ENCODE measurements at regions not wholly inside any gene's neighbourhood (a gene's known extent, or its start where the extent isn't known, plus 50 kb on each side); places are given as distances from the start of the nearest gene placed in this dataset.

DNA sequence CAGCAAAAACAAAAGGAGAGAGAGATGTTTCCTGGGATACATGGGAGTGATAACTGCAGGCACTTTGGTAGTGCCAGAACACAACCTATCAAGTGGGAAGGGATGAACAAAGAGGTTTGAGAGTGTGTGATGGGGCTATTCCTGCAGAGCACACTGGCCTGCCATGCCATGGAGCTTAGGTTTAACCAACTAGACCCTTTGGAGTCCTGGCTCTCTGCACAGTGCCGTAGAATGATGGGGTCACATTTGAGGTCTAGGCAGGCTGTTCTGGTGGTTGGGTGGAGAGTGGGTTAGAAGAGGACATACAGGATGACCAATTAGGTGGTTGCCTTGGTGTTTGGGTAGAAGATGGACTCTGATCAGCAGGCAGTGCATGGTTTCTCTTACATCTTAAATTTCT lies 101.9 kb upstream of the HABP2 start:
- H3K27ac Mint-ChIP-seq (ENCODE audit: low read depth) = no peak overlapping the region
- H3K27me3 Mint-ChIP-seq = peaks cover 69% of the 10 kb centered on the region
- H3K4me1 Mint-ChIP-seq = no peaks in the 10 kb centered on the region
- no peaks in the 10 kb centered on the region for H3K36me3 Mint-ChIP-seq (ENCODE audit: insufficient read depth)
- ATAC-seq (replicated peaks; ENCODE audit: extremely low read depth, poor library complexity, severe bottlenecking) (no peak), DNase-seq (ENCODE audit: low spot score in 2 of 2) (no peak)
- no peaks in the 10 kb centered on the region for H3K9me3 Mint-ChIP-seq
- H3K4me3 Mint-ChIP-seq = no peak overlapping the region

- H3K36me3 Mint-ChIP-seq (ENCODE audit: insufficient read depth) = no peaks in the 10 kb centered on the region
- DNase-seq (ENCODE audit: low spot score in 2 of 2) = no peak
- no peaks in the 10 kb centered on the region for H3K9me3 Mint-ChIP-seq
- no peak overlapping the region for H3K4me3 Mint-ChIP-seq
- H3K27ac Mint-ChIP-seq (ENCODE audit: low read depth) = no peak overlapping the region
- peaks cover 69% of the 10 kb centered on the region for H3K27me3 Mint-ChIP-seq
- no peaks in the 10 kb centered on the region for H3K4me1 Mint-ChIP-seq
- ATAC-seq (replicated peaks; ENCODE audit: extremely low read depth, poor library complexity, severe bottlenecking) = no peak
Observed at GRCh38 chr10:113452146-113452845, 100.6 kb upstream of the HABP2 start.

- no peaks in the 10 kb centered on the region for H3K36me3 Mint-ChIP-seq (ENCODE audit: insufficient read depth)
Observed at GRCh38 chr10:113453351-113453750, 99.5 kb upstream of the HABP2 start.

GRCh38 chr10:113454341-113455061 lies 98.4 kb upstream of the HABP2 start:
- no peaks in the 10 kb centered on the region for H3K9me3 Mint-ChIP-seq
- H3K27me3 Mint-ChIP-seq = peaks cover 69% of the 10 kb centered on the region
- ATAC-seq (replicated peaks; ENCODE audit: extremely low read depth, poor library complexity, severe bottlenecking) = no peak
- no peak overlapping the region for H3K27ac Mint-ChIP-seq (ENCODE audit: low read depth)
- H3K4me3 Mint-ChIP-seq = no peak overlapping the region
- no peak for DNase-seq (ENCODE audit: low spot score in 2 of 2)
- H3K4me1 Mint-ChIP-seq = no peaks in the 10 kb centered on the region
- H3K36me3 Mint-ChIP-seq (ENCODE audit: insufficient read depth) = no peaks in the 10 kb centered on the region

More at GRCh38 chr10:113453351-113453750, 99.5 kb upstream of the HABP2 start:
- H3K27ac Mint-ChIP-seq (ENCODE audit: low read depth) = no peak overlapping the region
- no peak for DNase-seq (ENCODE audit: low spot score in 2 of 2)
- H3K27me3 Mint-ChIP-seq = peaks cover 69% of the 10 kb centered on the region
- no peak overlapping the region for H3K4me3 Mint-ChIP-seq
- no peaks in the 10 kb centered on the region for H3K4me1 Mint-ChIP-seq
- ATAC-seq (replicated peaks; ENCODE audit: extremely low read depth, poor library complexity, severe bottlenecking) = no peak
- no peaks in the 10 kb centered on the region for H3K9me3 Mint-ChIP-seq

DNA sequence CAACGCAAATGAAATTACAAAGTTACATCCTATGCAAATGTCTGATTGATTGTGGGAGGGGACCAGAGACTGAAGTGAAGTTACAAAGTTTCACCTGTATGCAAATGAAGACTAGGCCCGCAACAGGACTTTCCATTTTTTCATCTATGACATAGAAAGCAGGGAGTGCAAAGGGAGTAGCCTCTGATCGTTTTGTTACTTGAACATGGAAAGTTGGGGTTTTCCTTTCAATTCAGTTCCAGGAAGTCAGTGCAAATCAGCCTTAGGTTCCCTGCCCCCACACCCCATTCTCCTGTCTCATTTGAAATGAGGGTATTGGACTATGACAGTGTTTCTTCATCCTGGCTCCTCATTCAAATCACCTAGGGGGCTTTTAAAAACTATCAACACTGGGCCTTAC lies 96.9 kb upstream of the HABP2 start:
- Mint-ChIP-seq H3K27ac (ENCODE audit: low read depth) (no peak overlapping the region), H3K9me3 (no peaks in the 10 kb centered on the region), H3K27me3 (peaks cover 69% of the 10 kb centered on the region), H3K36me3 (ENCODE audit: insufficient read depth) (no peaks in the 10 kb centered on the region), H3K4me1 (no peaks in the 10 kb centered on the region), H3K4me3 (no peak overlapping the region)
- ATAC-seq (replicated peaks; ENCODE audit: extremely low read depth, poor library complexity, severe bottlenecking) (no peak), DNase-seq (ENCODE audit: low spot score in 2 of 2) (no peak)

- Mint-ChIP-seq H3K4me3 (no peak overlapping the region), H3K9me3 (no peaks in the 10 kb centered on the region), H3K27me3 (peaks cover 75% of the 10 kb centered on the region), H3K4me1 (no peaks in the 10 kb centered on the region), H3K36me3 (ENCODE audit: insufficient read depth) (no peaks in the 10 kb centered on the region), H3K27ac (ENCODE audit: low read depth) (no peak overlapping the region)
- no peak for DNase-seq (ENCODE audit: low spot score in 2 of 2)
- ATAC-seq (replicated peaks; ENCODE audit: extremely low read depth, poor library complexity, severe bottlenecking) = no peak
Observed at GRCh38 chr10:113456741-113457140, 96.1 kb upstream of the HABP2 start.

DNA sequence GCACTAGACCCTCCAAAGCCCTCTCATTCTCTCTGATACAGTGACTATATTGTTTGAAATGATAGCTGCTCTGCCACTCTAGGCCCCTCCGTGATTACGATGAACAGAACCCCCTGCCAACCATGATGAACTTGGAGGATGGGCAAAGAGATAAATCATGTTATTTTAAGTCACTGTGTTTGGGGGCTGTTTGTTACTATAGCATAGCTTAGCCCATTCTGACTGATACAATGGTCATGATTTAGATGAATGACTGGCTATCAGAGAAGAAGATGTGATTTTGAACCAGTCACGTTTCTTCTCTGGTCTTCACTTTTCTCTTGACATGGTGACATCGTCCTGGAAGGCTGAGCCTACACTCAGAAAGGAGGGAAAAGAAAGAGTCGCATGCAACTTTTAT lies 95.4 kb upstream of the HABP2 start:
- Mint-ChIP-seq H3K9me3 (no peaks in the 10 kb centered on the region), H3K27me3 (peaks cover 78% of the 10 kb centered on the region), H3K4me3 (no peak overlapping the region), H3K36me3 (ENCODE audit: insufficient read depth) (no peaks in the 10 kb centered on the region), H3K27ac (ENCODE audit: low read depth) (no peak overlapping the region), H3K4me1 (no peaks in the 10 kb centered on the region)
- DNase-seq (ENCODE audit: low spot score in 2 of 2) (no peak), ATAC-seq (replicated peaks; ENCODE audit: extremely low read depth, poor library complexity, severe bottlenecking) (no peak)

- Mint-ChIP-seq H3K27ac (ENCODE audit: low read depth) (no peak overlapping the region), H3K4me3 (no peak overlapping the region), H3K36me3 (ENCODE audit: insufficient read depth) (no peaks in the 10 kb centered on the region), H3K9me3 (no peaks in the 10 kb centered on the region), H3K4me1 (no peaks in the 10 kb centered on the region), H3K27me3 (peaks cover 85% of the 10 kb centered on the region)
- DNase-seq (ENCODE audit: low spot score in 2 of 2) = no peak
- ATAC-seq (replicated peaks; ENCODE audit: extremely low read depth, poor library complexity, severe bottlenecking) = no peak
Observed at GRCh38 chr10:113458451-113458850, 94.4 kb upstream of the HABP2 start.

- ATAC-seq (replicated peaks; ENCODE audit: extremely low read depth, poor library complexity, severe bottlenecking) = no peak
- Mint-ChIP-seq H3K27me3 (peaks cover 85% of the 10 kb centered on the region), H3K27ac (ENCODE audit: low read depth) (no peak overlapping the region), H3K36me3 (ENCODE audit: insufficient read depth) (no peaks in the 10 kb centered on the region), H3K4me3 (no peak overlapping the region), H3K4me1 (no peaks in the 10 kb centered on the region), H3K9me3 (no peaks in the 10 kb centered on the region)
- DNase-seq (ENCODE audit: low spot score in 2 of 2) = no peak
Observed at GRCh38 chr10:113458944-113459343, 93.9 kb upstream of the HABP2 start.

DNA sequence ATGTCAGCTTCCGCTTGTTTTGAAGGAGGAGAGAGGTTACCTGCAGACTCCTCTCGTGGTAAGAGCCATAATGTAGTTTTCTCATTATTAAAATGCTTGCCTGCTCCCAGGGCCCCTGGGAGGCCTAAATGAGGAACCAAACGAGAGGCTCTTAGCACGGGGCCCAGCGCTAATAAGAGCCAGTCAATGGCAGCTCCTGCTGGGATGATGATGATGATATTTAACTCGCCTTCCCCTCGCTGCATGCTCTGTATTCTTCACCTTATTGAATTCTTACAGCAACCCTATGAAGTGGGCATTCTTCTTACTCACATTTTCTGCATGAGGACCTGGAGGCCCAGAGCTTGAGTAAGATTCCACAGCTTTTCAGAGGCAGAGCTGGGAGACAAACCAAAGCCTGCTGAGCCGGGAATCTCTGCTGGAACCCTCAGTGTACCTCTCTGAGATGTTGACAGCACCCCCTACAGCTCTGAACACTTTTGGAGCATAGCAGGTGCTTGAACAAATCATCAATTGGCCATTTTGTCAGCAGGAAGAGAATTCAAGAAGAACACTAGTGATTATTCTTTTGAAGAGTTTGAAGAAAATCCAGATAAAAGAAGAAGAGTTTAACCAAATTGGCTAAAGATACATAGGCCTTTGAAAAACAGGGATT lies 93.1 kb upstream of the HABP2 start:
- DNase-seq (ENCODE audit: low spot score in 2 of 2) (no peak), ATAC-seq (replicated peaks; ENCODE audit: extremely low read depth, poor library complexity, severe bottlenecking) (no peak)
- Mint-ChIP-seq H3K9me3 (no peaks in the 10 kb centered on the region), H3K4me3 (no peak overlapping the region), H3K27ac (ENCODE audit: low read depth) (no peak overlapping the region), H3K36me3 (ENCODE audit: insufficient read depth) (no peaks in the 10 kb centered on the region), H3K27me3 (peaks cover 85% of the 10 kb centered on the region), H3K4me1 (no peaks in the 10 kb centered on the region)

DNA sequence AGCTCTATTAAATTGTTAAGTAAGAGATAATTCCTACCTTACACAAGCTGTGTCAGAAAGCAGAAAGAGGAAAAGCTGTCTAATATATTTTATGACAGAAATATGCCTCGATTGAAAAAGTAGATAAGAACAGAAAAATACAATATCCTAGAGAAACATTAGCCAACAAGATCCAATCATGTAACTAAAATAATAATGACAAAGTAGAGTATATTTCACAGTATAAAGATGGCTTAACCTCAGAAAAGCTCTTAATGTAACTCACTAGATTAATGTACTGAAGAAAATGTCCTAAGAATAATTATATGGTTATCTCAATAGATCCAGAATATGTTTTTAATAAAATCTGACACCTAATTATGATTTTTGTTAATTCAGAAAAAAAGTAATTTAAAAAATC lies 89.8 kb upstream of the HABP2 start:
- H3K9me3 Mint-ChIP-seq = no peaks in the 10 kb centered on the region
- no peak overlapping the region for H3K27ac Mint-ChIP-seq (ENCODE audit: low read depth)
- no peak for DNase-seq (ENCODE audit: low spot score in 2 of 2)
- H3K4me3 Mint-ChIP-seq = no peak overlapping the region
- no peaks in the 10 kb centered on the region for H3K4me1 Mint-ChIP-seq
- no peaks in the 10 kb centered on the region for H3K36me3 Mint-ChIP-seq (ENCODE audit: insufficient read depth)
- H3K27me3 Mint-ChIP-seq = peaks cover 83% of the 10 kb centered on the region
- ATAC-seq (replicated peaks; ENCODE audit: extremely low read depth, poor library complexity, severe bottlenecking) = no peak

DNA sequence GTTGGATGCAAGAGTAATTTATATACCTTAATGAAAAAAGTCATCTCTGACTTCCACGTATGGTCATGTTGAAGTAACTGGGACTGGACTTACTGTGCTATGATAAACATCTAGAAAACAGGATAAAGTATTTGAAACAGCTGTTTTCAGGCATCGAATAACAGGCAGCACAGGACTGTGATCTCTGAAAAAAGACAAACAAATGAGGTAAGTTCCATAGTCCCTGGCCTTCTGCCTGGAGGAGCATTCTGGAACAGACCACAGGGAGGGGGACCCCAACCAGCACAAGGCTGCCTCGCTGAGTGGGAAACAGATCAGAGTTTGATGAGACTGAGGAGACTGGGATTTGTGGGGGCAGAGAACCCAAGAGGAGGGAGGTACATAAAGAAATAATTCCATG lies 89.1 kb upstream of the HABP2 start:
- Mint-ChIP-seq H3K36me3 (ENCODE audit: insufficient read depth) (no peaks in the 10 kb centered on the region), H3K27me3 (peaks cover 76% of the 10 kb centered on the region), H3K4me1 (no peaks in the 10 kb centered on the region), H3K9me3 (no peaks in the 10 kb centered on the region), H3K4me3 (no peak overlapping the region), H3K27ac (ENCODE audit: low read depth) (no peak overlapping the region)
- ATAC-seq (replicated peaks; ENCODE audit: extremely low read depth, poor library complexity, severe bottlenecking) (no peak), DNase-seq (ENCODE audit: low spot score in 2 of 2) (no peak)

- Mint-ChIP-seq H3K36me3 (ENCODE audit: insufficient read depth) (no peaks in the 10 kb centered on the region), H3K4me1 (no peaks in the 10 kb centered on the region), H3K27ac (ENCODE audit: low read depth) (no peak overlapping the region), H3K4me3 (no peak overlapping the region), H3K27me3 (peaks cover 29% of the 10 kb centered on the region), H3K9me3 (peaks cover 6% of the 10 kb centered on the region)
- DNase-seq (ENCODE audit: low spot score in 2 of 2) (no peak), ATAC-seq (replicated peaks; ENCODE audit: extremely low read depth, poor library complexity, severe bottlenecking) (no peak)
Observed at GRCh38 chr10:113469796-113470195, 83.1 kb upstream of the HABP2 start.

Data from central memory CD8-positive, alpha-beta T cell (primary cell).